Uterus (tissue), 2 donors: ENCODE measurements at regions not wholly inside any gene's neighbourhood (a gene's known extent, or its start where the extent isn't known, plus 50 kb on each side); places are given as distances from the start of the nearest gene placed in this dataset.

Experiments
- POLR2A ChIP-seq, 2 donors: fragments of 450-650 bp; IDR thresholded peaks; one replicate each; pipeline ENCODE4 v1.6.1; 2016; ENCODE audit warnings: antibody characterized with exemption in 2 of 2, mild to moderate bottlenecking in 1 of 2, moderate library complexity in 1 of 2
- TF ChIP-seq, protein P1 (sequence below), 4 experiments: fragments of 200-600 bp in 2 of 4; fragments of 450-650 bp in 2 of 4; sonication (generic) in 2 of 4; IDR thresholded peaks; one replicate each; pipeline ENCODE4 v1.5.1; 2016 to 2019; ENCODE audit warnings: antibody characterized with exemption in 4 of 4, mild to moderate bottlenecking in 2 of 4, moderate library complexity in 1 of 4

DNA sequence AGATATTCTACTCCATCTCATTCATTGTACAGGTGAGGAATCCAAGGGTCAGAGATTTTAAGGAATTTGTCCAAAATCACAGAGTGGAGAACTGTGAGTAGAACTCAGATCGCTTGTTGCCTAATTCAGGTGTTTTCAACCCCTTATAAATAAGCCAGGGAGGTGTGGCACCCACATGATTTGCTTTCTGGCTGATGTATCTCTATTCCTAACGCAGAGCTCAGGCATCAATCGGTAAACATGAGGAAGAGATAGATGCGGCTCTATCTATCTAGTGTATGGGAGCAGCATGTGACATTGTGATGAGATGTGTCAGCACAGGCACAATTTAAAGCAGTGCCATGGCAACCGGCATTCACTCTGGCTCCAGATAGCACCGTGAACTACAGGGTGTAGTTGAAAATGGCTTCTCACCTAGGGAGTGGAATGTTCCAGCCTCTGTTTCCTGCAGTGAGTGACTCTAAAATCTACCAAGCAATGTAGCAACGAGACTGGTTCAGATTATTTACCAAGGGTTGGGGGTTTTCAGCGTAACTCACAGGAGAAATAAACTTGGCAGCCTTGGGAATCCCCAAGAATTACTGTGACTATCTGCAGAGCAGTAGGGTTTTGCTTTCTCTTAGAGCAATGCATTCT is 53.4 kb upstream of the SUB1 start:
- TF ChIP-seq, protein P1, sequence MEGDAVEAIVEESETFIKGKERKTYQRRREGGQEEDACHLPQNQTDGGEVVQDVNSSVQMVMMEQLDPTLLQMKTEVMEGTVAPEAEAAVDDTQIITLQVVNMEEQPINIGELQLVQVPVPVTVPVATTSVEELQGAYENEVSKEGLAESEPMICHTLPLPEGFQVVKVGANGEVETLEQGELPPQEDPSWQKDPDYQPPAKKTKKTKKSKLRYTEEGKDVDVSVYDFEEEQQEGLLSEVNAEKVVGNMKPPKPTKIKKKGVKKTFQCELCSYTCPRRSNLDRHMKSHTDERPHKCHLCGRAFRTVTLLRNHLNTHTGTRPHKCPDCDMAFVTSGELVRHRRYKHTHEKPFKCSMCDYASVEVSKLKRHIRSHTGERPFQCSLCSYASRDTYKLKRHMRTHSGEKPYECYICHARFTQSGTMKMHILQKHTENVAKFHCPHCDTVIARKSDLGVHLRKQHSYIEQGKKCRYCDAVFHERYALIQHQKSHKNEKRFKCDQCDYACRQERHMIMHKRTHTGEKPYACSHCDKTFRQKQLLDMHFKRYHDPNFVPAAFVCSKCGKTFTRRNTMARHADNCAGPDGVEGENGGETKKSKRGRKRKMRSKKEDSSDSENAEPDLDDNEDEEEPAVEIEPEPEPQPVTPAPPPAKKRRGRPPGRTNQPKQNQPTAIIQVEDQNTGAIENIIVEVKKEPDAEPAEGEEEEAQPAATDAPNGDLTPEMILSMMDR (IDR thresholded peaks at IDR 0.05): no peak
- no peak for TF ChIP-seq POLR2A (IDR thresholded peaks at IDR 0.05)
